ENCODE measurements at regions not wholly inside any gene's neighbourhood (a gene's known extent, or its start where the extent isn't known, plus 50 kb on each side); places are given as distances from the start of the nearest gene placed in this dataset.

DNA sequence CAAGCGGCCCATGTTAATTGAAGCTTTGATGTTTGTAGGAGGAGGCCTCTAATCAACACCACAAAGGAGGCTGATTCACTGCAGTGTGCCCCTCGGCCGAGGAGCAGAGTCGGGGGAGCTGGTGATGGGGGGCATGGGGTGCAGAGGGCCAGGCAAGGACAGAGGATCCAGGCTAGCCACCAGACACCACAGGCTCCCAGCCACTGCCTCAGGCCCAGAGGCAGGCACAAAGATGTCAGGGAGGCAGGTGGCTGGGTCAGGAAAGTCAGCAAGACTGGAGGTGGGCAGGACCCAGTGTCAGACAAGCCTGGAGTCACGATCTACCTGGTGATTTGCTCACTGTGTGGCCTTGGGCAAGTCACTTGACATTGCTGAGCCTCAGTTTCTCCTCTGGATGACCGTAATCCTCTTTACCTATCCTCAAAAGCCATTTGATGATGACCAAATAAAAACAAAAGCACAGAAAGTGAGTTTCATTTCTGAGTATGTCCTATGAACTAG lies 121.0 kb downstream of the BUD13 start:
- H3K36me3 ChIP-seq (replicated peaks in 1 of 2): no peaks in the 10 kb centered on the region
- WGBS, 4 donors: 58 to 76% (median 62%) methylated on average over 6 of the region's 6 CpGs
- H3K4me3 ChIP-seq: no peak overlapping the region
- H3K27ac ChIP-seq: no peak overlapping the region
- H3K4me1 ChIP-seq (replicated peaks in 1 of 2): no peaks in the 10 kb centered on the region
- intact Hi-C loops (cut with DNase I): no loop called here
- H3K9me3 ChIP-seq (replicated peaks in 1 of 3): no peaks in the 10 kb centered on the region
- no peak for DNase-seq
- TF ChIP-seq POLR2A (IDR thresholded peaks at IDR 0.05): no peak
- TF ChIP-seq, protein P1, sequence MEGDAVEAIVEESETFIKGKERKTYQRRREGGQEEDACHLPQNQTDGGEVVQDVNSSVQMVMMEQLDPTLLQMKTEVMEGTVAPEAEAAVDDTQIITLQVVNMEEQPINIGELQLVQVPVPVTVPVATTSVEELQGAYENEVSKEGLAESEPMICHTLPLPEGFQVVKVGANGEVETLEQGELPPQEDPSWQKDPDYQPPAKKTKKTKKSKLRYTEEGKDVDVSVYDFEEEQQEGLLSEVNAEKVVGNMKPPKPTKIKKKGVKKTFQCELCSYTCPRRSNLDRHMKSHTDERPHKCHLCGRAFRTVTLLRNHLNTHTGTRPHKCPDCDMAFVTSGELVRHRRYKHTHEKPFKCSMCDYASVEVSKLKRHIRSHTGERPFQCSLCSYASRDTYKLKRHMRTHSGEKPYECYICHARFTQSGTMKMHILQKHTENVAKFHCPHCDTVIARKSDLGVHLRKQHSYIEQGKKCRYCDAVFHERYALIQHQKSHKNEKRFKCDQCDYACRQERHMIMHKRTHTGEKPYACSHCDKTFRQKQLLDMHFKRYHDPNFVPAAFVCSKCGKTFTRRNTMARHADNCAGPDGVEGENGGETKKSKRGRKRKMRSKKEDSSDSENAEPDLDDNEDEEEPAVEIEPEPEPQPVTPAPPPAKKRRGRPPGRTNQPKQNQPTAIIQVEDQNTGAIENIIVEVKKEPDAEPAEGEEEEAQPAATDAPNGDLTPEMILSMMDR (IDR thresholded peaks at IDR 0.05): no peak
- H3K27me3 ChIP-seq: no peaks in the 10 kb centered on the region

DNA sequence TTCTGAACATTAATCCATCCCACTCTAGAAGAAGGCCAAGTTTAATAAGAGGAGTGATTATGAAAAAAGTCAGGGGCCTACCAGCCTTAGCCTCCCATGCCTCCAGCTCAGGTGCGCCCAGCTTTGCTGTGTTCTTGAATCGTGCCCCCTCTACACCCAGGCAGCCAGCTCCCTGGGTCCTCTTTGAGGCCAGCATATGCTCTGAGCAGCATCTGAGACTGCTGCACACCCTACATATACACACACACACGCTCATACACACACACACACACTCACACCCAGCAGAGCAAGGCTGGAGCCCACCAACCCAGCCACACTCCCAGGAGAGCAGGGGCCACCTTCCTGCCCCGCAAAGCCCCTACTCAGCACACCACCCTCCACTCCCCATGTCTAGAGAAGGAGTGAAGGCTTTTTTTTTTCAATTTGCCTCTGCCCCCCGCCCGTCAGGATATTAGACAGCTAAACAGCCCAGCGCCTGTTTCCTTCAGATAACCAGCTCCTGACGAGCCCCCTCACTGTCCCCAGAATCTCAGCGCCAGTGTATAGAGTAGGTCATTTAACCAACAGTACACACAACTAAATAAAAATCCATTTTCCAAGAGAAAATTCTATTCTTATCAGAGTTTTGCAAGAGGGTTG lies 121.6 kb downstream of the BUD13 start:
- Histone ChIP-seq H3K4me3 (no peak overlapping the region), H3K36me3 (replicated peaks in 1 of 2) (no peaks in the 10 kb centered on the region), H3K27ac (no peak overlapping the region), H3K27me3 (no peaks in the 10 kb centered on the region), H3K9me3 (replicated peaks in 1 of 3) (no peaks in the 10 kb centered on the region), H3K4me1 (replicated peaks in 1 of 2) (no peaks in the 10 kb centered on the region)
- intact Hi-C loops (cut with DNase I): no loop called here
- 56 to 76% (median 71%) methylated on average over 9 of the region's 9 CpGs for WGBS, 4 donors
- DNase-seq: no peak
- TF ChIP-seq POLR2A (IDR thresholded peaks at IDR 0.05): no peak
- TF ChIP-seq, protein P1 (IDR thresholded peaks at IDR 0.05): no peak

DNA sequence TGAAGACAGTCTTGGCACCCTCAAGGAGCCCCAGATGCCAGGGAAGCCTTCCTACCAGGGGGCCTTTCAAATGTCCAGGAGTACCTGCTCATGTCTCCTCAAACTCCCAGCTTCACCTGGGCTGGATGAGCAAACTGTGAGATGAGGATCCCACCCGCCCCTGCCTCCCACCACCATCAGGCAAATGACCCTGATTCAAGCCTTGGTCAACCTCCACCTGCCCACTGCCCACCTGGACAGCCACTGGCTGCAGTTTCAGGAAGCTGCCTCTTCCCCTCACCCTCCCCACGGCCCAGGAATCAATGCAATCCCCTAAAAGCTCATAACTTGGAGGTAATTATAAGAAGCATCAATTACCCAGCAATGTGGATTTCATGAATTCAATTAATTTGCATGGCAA lies 122.7 kb downstream of the BUD13 start:
- no peak for DNase-seq
- Histone ChIP-seq H3K27me3 (no peaks in the 10 kb centered on the region), H3K9me3 (replicated peaks in 1 of 3) (no peaks in the 10 kb centered on the region), H3K4me3 (no peak overlapping the region), H3K4me1 (replicated peaks in 1 of 2) (no peaks in the 10 kb centered on the region), H3K36me3 (replicated peaks in 1 of 2) (no peaks in the 10 kb centered on the region), H3K27ac (no peak overlapping the region)
- 56 to 88% (median 77%) methylated on average over 1 to 2 of the region's 2 CpGs for WGBS, 4 donors
- TF ChIP-seq, protein P1 (IDR thresholded peaks at IDR 0.05): no peak
- no peak for TF ChIP-seq POLR2A (IDR thresholded peaks at IDR 0.05)
- intact Hi-C loops (cut with DNase I): no loop called here

DNA sequence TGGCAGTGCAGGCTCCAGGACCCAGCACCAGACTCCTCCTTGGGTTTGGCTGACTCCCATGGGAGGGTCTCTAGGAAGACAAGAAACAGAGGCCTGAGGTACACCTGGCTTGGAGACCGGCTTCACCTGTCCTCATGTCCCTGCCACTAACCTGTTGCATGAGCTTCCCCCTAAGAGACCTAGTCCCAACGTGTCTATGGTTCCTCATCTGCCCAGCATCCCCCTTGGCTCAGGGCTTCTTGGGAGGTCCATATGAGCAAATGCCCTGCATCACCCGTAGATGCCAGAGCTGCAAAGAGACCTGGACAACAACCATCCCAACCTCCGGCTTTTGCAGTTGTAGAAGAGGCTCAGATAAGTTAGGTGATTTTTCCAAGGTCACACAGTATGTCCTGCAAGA lies 123.5 kb downstream of the BUD13 start:
- Histone ChIP-seq H3K36me3 (replicated peaks in 1 of 2) (no peaks in the 10 kb centered on the region), H3K4me3 (no peak overlapping the region), H3K27me3 (no peaks in the 10 kb centered on the region), H3K4me1 (replicated peaks in 1 of 2) (no peaks in the 10 kb centered on the region), H3K9me3 (replicated peaks in 1 of 3) (no peaks in the 10 kb centered on the region), H3K27ac (no peak overlapping the region)
- WGBS, 4 donors: 74 to 93% (median 84%) methylated on average over 3 to 4 of the region's 4 CpGs
- DNase-seq: no peak
- intact Hi-C loops (cut with DNase I): loop anchor here in 1 of 2 donors (10.0 kb wide), 1 partner anchor 194 kb away; no protein-coding TSS in a partner anchor
- TF ChIP-seq, protein P1 (IDR thresholded peaks at IDR 0.05): no peak
- TF ChIP-seq POLR2A (IDR thresholded peaks at IDR 0.05): no peak
